Testis (tissue), 2 donors: ENCODE measurements at regions not wholly inside any gene's neighbourhood (a gene's known extent, or its start where the extent isn't known, plus 50 kb on each side); places are given as distances from the start of the nearest gene placed in this dataset.

Experiments
- CTCF ChIP-seq, 3 experiments: fragments of 450-650 bp in 2 of 3; fragments of 200-600 bp in 1 of 3; sonication (generic) in 1 of 3; IDR thresholded peaks; one replicate each; pipeline ENCODE4 v1.5.1; 2016 to 2019; ENCODE audit warnings: antibody characterized with exemption in 3 of 3, mild to moderate bottlenecking in 2 of 3, moderate library complexity in 1 of 3
- POLR2A ChIP-seq: fragments of 450-650 bp; IDR thresholded peaks from one replicate; pipeline ENCODE4 v1.6.1; 2017; ENCODE audit warnings: antibody characterized with exemption, mild to moderate bottlenecking, moderate library complexity

DNA sequence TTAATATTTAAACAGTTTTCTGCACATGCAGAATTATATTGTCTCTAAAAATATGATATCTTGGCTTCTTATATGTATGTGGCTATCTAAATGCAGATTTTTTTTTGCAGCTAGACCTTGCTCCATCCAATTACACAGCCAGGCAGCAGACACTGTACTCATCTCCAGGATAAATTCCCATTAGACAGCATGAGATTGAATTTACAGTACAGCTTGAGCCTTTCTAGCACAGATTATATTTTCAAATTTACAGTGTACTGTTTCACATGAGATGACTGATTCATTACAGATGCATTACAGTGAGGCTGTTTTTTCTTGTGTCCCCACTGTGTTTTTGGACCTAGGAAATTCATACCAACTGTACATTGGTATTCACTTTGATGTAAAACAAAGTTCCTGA lies 134.9 kb downstream of the OTOL1 start:
- TF ChIP-seq CTCF (IDR thresholded peaks at IDR 0.05): no peak
- no peak for TF ChIP-seq POLR2A
